Progenitor cell of endocrine pancreas (in vitro differentiated cells): ENCODE measurements at regions not wholly inside any gene's neighbourhood (a gene's known extent, or its start where the extent isn't known, plus 50 kb on each side); places are given as distances from the start of the nearest gene placed in this dataset.

Experiments
- DNase-seq: peaks from one replicate; pipeline ENCODE4 v3.0.0; 2021; ENCODE audit warnings: low spot score; ENCODE audit not compliant: unreplicated experiment
- H3K27ac Mint-ChIP-seq: 2 replicates; pipeline ENCODE4 v1.8.0; 2021; ENCODE audit warnings: mild to moderate bottlenecking, moderate library complexity, mixed read lengths
- H3K27me3 Mint-ChIP-seq: 2 replicates; pipeline ENCODE4 v1.8.0; 2021; ENCODE audit warnings: mixed read lengths
- H3K36me3 Mint-ChIP-seq: 2 replicates; pipeline ENCODE4 v1.8.0; 2022; ENCODE audit warnings: mixed read lengths; ENCODE audit not compliant: insufficient read depth
- H3K4me1 Mint-ChIP-seq: 2 replicates; pipeline ENCODE4 v1.8.0; 2021; ENCODE audit warnings: low read depth, mixed read lengths
- H3K4me3 Mint-ChIP-seq: 2 replicates; pipeline ENCODE4 v1.8.0; 2021; ENCODE audit warnings: low read depth, mild to moderate bottlenecking, moderate library complexity, mixed read lengths
- H3K9me3 Mint-ChIP-seq: 2 replicates; pipeline ENCODE4 v1.8.0; 2021; ENCODE audit warnings: low read depth, mixed read lengths
- CTCF ChIP-seq: fragments of 200-600 bp; sonication (generic); IDR thresholded peaks from one replicate; pipeline ENCODE4 v1.5.0; 2021; ENCODE audit warnings: antibody characterized with exemption, mild to moderate bottlenecking; ENCODE audit not compliant: unreplicated experiment

- peaks cover 2% of the 10 kb centered on the region for H3K4me1 Mint-ChIP-seq
- DNase-seq = no peak
- no peak for TF ChIP-seq CTCF
- no peaks in the 10 kb centered on the region for H3K36me3 Mint-ChIP-seq
- H3K9me3 Mint-ChIP-seq = peaks cover 6% of the 10 kb centered on the region
- no peak overlapping the region for H3K27ac Mint-ChIP-seq
- peaks cover 13% of the 10 kb centered on the region for H3K27me3 Mint-ChIP-seq
- no peak overlapping the region for H3K4me3 Mint-ChIP-seq
These were observed 199.0 kb downstream of the IRX1 start for GRCh38 chr5:3794611-3795010.

DNA sequence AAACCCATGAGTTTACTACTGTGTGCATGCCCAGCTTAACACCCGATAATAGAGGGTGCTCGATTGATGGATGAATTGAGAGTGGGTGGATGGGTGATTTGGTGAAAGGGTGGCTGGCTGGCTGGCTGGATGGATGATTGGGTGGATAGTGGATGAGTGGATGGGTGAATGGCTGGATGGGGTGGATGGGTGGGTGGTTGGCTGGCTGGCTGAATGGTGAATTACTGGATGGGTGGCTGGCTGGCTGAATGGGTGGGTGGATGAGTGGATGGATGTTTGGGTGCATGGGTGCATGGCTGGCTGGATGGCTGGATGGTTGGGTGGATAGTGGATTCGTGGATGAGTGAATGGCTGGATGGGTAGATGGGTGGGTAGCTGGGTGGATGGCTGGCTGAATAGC, 201.1 kb downstream of the IRX1 start:
- Mint-ChIP-seq H3K27me3 (peaks cover 3% of the 10 kb centered on the region), H3K4me3 (no peak overlapping the region), H3K4me1 (peaks cover 2% of the 10 kb centered on the region), H3K9me3 (peaks cover 14% of the 10 kb centered on the region), H3K27ac (no peak overlapping the region), H3K36me3 (no peaks in the 10 kb centered on the region)
- no peak for DNase-seq
- no peak for TF ChIP-seq CTCF

DNA sequence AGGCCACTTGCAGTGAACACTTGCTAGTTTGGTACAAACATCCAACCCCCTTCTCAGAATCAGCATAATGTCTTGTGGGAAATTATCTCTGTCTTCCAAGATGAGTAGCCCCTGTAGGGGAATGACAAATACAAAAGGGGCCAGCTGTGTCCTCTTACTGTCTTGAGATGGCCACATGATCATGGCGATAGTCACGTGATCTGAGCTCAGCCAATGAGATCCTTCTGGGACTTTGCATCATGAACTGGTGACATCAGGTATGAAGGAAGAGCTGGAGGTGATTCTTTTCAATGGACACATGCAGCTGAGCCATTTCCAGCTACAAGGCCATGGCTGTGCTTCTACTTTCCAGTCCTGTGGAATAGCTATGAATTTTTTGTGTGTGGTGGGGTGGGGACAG, 206.3 kb downstream of the IRX1 start:
- H3K27ac Mint-ChIP-seq = no peak overlapping the region
- H3K36me3 Mint-ChIP-seq = no peaks in the 10 kb centered on the region
- H3K4me1 Mint-ChIP-seq = no peaks in the 10 kb centered on the region
- H3K27me3 Mint-ChIP-seq = no peaks in the 10 kb centered on the region
- no peak overlapping the region for H3K4me3 Mint-ChIP-seq
- H3K9me3 Mint-ChIP-seq = peaks cover 9% of the 10 kb centered on the region
- no peak for DNase-seq
- TF ChIP-seq CTCF = no peak

DNA sequence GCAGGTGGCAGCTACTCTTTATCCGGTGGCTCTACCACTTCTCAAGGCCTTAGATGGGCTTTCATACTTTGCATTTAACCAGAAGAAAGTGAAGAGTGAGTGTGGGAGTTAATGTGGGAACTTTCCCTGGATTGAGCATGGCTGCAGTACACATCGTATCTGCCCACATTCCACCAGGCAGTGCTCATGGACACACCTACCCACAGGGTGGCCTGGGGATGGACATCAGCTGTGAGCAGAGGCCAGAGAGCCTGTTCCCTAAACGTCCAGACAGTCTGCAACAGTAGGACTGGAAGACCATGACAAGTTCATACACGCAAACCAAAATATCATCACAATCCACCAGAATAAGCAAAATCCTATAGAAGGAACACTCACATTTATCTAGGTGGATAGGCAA, 213.8 kb downstream of the IRX1 start:
- Mint-ChIP-seq H3K27me3 (peaks cover 2% of the 10 kb centered on the region), H3K4me3 (no peak overlapping the region), H3K27ac (no peak overlapping the region), H3K36me3 (no peaks in the 10 kb centered on the region), H3K4me1 (no peaks in the 10 kb centered on the region), H3K9me3 (peaks cover 14% of the 10 kb centered on the region)
- TF ChIP-seq CTCF = no peak
- no peak for DNase-seq

DNA sequence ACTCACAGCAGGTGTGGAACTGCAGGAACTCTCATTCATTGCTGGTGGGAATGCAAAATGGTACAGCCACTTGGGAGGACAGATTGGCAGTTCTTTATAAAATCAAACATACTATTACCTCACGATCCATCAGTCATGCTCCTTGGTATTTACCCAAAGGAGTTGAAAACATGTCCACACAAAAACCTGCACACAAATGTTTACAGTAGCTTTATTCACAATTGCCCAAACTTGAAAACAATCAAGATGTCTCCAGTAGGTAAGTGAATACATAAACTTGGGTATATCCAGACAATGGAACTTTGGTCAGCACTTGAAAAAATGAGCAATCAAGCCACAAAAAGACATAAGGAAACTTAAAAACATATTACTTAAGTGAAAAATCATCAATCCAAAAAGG, 215.5 kb downstream of the IRX1 start:
- Mint-ChIP-seq H3K27ac (no peak overlapping the region), H3K4me1 (no peaks in the 10 kb centered on the region), H3K9me3 (peaks cover 14% of the 10 kb centered on the region), H3K36me3 (no peaks in the 10 kb centered on the region), H3K4me3 (no peak overlapping the region), H3K27me3 (peaks cover 2% of the 10 kb centered on the region)
- TF ChIP-seq CTCF = no peak
- DNase-seq = no peak
